ENCODE measurements at regions not wholly inside any gene's neighbourhood (a gene's known extent, or its start where the extent isn't known, plus 50 kb on each side); places are given as distances from the start of the nearest gene placed in this dataset.

DNA sequence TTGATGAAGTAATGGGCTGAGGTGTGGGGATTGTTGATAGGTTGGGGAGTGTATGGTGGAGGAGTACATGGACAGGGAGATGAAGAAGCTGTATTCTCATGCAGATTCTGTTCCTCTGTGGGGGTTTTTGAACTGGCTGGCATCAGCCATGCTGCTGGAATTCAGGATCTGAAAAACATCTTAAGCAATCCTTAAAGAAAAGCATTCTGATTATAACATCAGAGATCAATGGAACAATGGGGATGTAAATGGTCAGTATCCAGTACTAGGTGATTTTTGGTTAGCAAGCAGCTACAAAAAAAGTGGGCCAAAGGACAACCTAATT is 247.5 kb upstream of the GALNT17 start:
- TF ChIP-seq, protein P1, sequence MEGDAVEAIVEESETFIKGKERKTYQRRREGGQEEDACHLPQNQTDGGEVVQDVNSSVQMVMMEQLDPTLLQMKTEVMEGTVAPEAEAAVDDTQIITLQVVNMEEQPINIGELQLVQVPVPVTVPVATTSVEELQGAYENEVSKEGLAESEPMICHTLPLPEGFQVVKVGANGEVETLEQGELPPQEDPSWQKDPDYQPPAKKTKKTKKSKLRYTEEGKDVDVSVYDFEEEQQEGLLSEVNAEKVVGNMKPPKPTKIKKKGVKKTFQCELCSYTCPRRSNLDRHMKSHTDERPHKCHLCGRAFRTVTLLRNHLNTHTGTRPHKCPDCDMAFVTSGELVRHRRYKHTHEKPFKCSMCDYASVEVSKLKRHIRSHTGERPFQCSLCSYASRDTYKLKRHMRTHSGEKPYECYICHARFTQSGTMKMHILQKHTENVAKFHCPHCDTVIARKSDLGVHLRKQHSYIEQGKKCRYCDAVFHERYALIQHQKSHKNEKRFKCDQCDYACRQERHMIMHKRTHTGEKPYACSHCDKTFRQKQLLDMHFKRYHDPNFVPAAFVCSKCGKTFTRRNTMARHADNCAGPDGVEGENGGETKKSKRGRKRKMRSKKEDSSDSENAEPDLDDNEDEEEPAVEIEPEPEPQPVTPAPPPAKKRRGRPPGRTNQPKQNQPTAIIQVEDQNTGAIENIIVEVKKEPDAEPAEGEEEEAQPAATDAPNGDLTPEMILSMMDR (IDR thresholded peaks at IDR 0.05) = no peak
- TF ChIP-seq EP300 (IDR thresholded peaks at IDR 0.05) = no peak
